Retinal pigment epithelial cell (primary cell): ENCODE measurements at regions not wholly inside any gene's neighbourhood (a gene's known extent, or its start where the extent isn't known, plus 50 kb on each side); places are given as distances from the start of the nearest gene placed in this dataset.

ENCODE experiments used
- DNase-seq: peaks from one replicate; pipeline ENCODE4 v3.0.0-alpha.2; 2010; ENCODE audit warnings: low read depth
- H3K4me3 ChIP-seq: 2 replicates; pipeline ENCODE4 v1.5.1; 2011; ENCODE audit warnings: mild to moderate bottlenecking, low read length, control low read depth, moderate library complexity
- TF ChIP-seq, protein P1 (sequence below): conservative IDR thresholded peaks from 2 replicates; pipeline ENCODE4 v1.5.1; 2011; ENCODE audit warnings: low read depth, low read length, control low read depth, inconsistent platforms

DNA sequence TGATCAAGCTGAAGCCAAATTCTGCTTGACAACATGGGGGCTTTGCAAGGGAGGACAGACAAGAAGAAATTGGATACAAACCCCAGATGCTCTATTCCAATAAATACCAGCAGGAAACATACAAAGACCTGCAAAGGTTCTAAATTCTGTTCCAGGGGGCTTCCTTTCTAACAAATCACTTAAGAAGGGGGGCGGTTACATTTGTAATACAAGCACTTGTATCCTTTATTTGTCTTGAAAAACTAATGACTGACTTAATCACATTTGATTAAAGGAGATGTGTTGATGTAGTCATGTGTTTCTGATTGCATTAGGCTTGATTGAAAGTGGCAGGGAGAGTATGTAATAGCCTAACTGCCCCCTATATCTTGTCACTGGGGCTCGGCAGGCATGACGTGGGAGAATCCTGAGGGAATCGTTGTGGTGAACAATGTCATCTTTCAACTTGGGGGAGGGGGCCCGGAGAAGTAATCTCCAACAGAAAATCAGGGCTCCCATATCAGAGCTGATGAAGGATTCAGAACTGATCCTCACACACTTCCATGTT lies 361.7 kb downstream of the INSC start:
- DNase-seq = no peak
- TF ChIP-seq, protein P1, sequence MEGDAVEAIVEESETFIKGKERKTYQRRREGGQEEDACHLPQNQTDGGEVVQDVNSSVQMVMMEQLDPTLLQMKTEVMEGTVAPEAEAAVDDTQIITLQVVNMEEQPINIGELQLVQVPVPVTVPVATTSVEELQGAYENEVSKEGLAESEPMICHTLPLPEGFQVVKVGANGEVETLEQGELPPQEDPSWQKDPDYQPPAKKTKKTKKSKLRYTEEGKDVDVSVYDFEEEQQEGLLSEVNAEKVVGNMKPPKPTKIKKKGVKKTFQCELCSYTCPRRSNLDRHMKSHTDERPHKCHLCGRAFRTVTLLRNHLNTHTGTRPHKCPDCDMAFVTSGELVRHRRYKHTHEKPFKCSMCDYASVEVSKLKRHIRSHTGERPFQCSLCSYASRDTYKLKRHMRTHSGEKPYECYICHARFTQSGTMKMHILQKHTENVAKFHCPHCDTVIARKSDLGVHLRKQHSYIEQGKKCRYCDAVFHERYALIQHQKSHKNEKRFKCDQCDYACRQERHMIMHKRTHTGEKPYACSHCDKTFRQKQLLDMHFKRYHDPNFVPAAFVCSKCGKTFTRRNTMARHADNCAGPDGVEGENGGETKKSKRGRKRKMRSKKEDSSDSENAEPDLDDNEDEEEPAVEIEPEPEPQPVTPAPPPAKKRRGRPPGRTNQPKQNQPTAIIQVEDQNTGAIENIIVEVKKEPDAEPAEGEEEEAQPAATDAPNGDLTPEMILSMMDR = no peak
- no peak overlapping the region for H3K4me3 ChIP-seq

DNA sequence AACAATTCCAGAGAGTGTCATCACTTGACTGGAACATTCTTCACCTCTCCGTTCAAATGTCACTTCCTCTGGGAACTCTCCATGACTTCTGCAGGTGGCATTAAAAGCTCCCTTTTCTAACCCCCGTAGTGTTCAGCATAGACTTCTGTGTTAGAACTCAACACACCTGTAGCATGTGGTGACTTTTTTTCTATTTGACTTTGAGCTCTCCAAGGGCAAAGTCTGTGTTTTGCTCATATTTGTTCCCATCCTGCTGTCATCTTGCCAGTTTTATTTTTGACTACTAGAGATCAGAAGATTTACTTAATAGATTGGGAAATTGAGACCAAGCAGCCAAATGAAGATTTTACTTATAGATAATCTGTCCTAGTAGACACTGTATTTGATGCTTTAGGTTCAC lies 367.1 kb downstream of the INSC start:
- DNase-seq = no peak
- TF ChIP-seq, protein P1 = no peak
- H3K4me3 ChIP-seq = no peak overlapping the region

DNA sequence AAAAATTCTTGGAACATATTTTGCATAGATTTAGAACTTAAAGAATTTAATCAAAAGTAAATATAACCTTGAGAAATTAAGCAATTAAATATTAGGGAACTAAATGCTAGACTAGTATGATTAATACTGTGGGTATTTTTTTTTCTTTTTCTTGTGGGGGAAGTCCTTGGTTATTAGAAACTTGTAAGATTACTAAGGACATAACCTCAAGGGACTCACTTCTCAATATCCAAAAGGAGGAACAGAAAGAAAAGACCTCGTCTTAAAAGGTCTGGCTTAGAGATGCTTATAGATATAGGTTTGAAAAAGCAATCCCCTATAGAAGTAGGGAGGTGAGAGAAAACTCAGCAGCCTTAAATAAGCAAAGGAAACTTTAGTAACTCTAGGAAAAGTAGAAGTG lies 368.5 kb downstream of the INSC start:
- TF ChIP-seq, protein P1 = no peak
- DNase-seq = no peak
- no peak overlapping the region for H3K4me3 ChIP-seq

DNA sequence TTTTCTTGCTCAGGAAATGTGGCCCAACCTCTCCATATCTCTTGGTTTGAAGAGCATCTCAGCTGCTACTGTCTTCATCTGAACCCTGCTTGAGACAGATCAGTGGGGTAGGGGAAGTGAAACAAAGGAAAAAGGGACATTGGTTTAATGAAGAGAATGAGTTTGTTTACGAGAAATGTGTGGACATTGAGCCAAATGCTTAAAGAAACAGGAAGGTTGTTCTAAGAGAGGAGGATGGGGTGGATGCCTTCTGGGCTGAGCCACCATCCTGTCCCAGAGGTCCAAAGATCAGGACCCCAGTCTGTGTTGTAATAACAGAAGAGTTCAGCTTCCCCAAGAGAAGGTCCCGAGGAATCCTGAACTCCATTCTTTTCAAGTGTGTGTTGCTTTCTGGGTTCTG lies 369.7 kb downstream of the INSC start:
- DNase-seq = no peak
- TF ChIP-seq, protein P1 = no peak
- H3K4me3 ChIP-seq = no peak overlapping the region

DNA sequence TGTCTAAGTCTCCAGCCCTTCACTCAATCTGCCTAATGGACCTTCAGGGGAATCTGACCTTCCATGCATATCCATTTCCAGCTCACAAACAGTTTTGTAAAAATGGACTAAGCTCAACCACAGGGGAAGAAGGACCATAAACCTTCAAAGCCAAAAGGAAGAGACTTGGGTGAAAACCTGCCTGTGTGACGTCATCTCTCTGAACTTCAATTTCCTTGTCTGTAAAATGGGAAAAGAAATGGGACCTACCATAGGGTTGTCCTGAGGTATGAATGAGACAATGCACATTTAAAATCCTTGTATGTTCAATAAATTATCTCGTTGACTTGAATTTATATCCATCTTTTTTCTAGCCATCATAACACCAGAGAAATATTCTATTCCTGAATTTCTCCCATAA lies 370.7 kb downstream of the INSC start:
- no peak overlapping the region for H3K4me3 ChIP-seq
- no peak for DNase-seq
- TF ChIP-seq, protein P1 = no peak

DNA sequence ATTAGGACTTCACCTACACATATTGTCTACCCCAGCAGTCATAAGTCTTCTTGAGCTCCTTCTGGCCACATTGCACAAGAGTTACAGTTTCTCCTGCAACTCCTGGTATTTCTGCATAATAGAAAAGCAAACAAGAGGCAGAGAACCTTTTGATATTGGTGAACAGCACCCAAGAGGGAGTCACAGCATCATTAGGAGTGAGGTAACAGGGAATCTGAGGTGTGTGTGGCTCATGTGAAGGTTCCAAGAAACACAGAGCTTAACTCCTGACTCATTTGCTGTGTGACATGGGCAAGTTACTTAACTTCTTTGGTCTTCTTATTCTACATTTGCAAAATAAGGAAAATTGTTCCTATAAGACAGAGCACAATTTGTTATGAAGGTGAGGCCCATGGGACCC lies 374.6 kb downstream of the INSC start:
- TF ChIP-seq, protein P1 = no peak
- no peak overlapping the region for H3K4me3 ChIP-seq
- no peak for DNase-seq

DNA sequence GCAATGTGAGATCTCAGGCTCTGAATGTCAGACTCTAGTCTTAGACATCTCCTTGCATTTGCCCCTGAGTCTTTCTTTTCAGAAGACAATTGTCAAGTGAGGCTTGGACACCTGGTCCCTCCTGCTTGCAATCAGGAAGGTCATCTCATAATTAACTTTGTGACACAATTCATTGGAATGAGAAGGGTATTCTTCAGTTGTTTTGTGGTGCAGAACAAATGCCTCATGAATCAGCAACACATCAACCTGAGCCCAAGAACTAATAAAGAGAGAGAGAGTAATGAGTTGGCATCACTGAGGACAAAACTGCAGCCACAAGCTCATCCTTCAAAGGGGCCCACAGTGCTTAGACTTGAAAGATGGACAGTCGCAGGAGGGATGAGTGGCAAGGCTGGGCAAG lies 375.8 kb downstream of the INSC start:
- DNase-seq = no peak
- H3K4me3 ChIP-seq = no peak overlapping the region
- TF ChIP-seq, protein P1 = no peak
